IgD-negative memory B cell (primary cell): ENCODE measurements at regions not wholly inside any gene's neighbourhood (a gene's known extent, or its start where the extent isn't known, plus 50 kb on each side); places are given as distances from the start of the nearest gene placed in this dataset.

Experiments used
- H3K27ac Mint-ChIP-seq, 3 donors: one replicate each; pipeline ENCODE4 v1.8.0; 2020 to 2022; ENCODE audit warnings: mild to moderate bottlenecking in 3 of 3, mixed read lengths in 3 of 3, moderate library complexity in 1 of 3
- H3K27me3 Mint-ChIP-seq: one replicate; pipeline ENCODE4 v1.8.0; 2021; ENCODE audit warnings: mixed read lengths
- H3K36me3 Mint-ChIP-seq: one replicate; pipeline ENCODE4 v1.8.0; 2020; ENCODE audit warnings: mild to moderate bottlenecking, mixed read lengths
- H3K4me1 Mint-ChIP-seq, 3 donors: one replicate each; pipeline ENCODE4 v1.8.0; 2020 to 2022; ENCODE audit warnings: mixed read lengths in 3 of 3, mild to moderate bottlenecking in 1 of 3
- H3K4me3 Mint-ChIP-seq, 4 donors: one replicate each; pipeline ENCODE4 v1.8.0; 2020 to 2022; ENCODE audit warnings: mild to moderate bottlenecking in 4 of 4, mixed read lengths in 4 of 4, moderate library complexity in 3 of 4
- H3K9me3 Mint-ChIP-seq, 3 donors: one replicate each; pipeline ENCODE4 v1.8.0; 2020 to 2021; ENCODE audit warnings: mixed read lengths in 3 of 3, mild to moderate bottlenecking in 1 of 3

- Mint-ChIP-seq H3K27me3 (peaks cover 21% of the 10 kb centered on the region), H3K4me1 (peaks cover 0 to 5% (median 0%) of the 10 kb centered on the region in 3 donors)
Observed at GRCh38 chr17:79374087-79374689, 236.7 kb downstream of the RBFOX3 start.

GRCh38 chr17:79372470-79373238 lies 238.2 kb downstream of the RBFOX3 start:
- Mint-ChIP-seq H3K4me3 (no peak overlapping the region), H3K27ac (no peak overlapping the region), H3K9me3 (peaks cover 0 to 3% (median 0%) of the 10 kb centered on the region in 3 donors), H3K36me3 (no peaks in the 10 kb centered on the region), H3K4me1 (peaks cover 0 to 5% (median 0%) of the 10 kb centered on the region in 3 donors), H3K27me3 (peaks cover 22% of the 10 kb centered on the region)

More at GRCh38 chr17:79374087-79374689, 236.7 kb downstream of the RBFOX3 start:
- H3K27ac Mint-ChIP-seq, result no peak overlapping the region
- no peak overlapping the region for H3K4me3 Mint-ChIP-seq
- H3K36me3 Mint-ChIP-seq, result no peaks in the 10 kb centered on the region
- peaks cover 0 to 3% (median 0%) of the 10 kb centered on the region in 3 donors for H3K9me3 Mint-ChIP-seq

- H3K27me3 Mint-ChIP-seq, result peaks cover 20% of the 10 kb centered on the region
- no peak overlapping the region for H3K27ac Mint-ChIP-seq
- no peak overlapping the region for H3K4me3 Mint-ChIP-seq
- peaks cover 0 to 3% (median 0%) of the 10 kb centered on the region in 3 donors for H3K9me3 Mint-ChIP-seq
- peaks cover 0 to 5% (median 2%) of the 10 kb centered on the region in 3 donors for H3K4me1 Mint-ChIP-seq
- no peaks in the 10 kb centered on the region for H3K36me3 Mint-ChIP-seq
Observed at GRCh38 chr17:79371984-79372383, 238.9 kb downstream of the RBFOX3 start.

GRCh38 chr17:79370594-79370993 lies 240.3 kb downstream of the RBFOX3 start:
- peaks cover 12% of the 10 kb centered on the region for H3K27me3 Mint-ChIP-seq
- H3K36me3 Mint-ChIP-seq, result peaks cover 1% of the 10 kb centered on the region
- H3K4me1 Mint-ChIP-seq, result peaks cover 0 to 5% (median 2%) of the 10 kb centered on the region in 3 donors
- peak overlapping the region in 1 of 3 donors; percentile 18 for H3K27ac Mint-ChIP-seq
- peaks cover 0 to 3% (median 0%) of the 10 kb centered on the region in 3 donors for H3K9me3 Mint-ChIP-seq
- no peak overlapping the region for H3K4me3 Mint-ChIP-seq

- Mint-ChIP-seq H3K9me3 (peaks cover 0 to 3% (median 0%) of the 10 kb centered on the region in 3 donors), H3K27me3 (peaks cover 11% of the 10 kb centered on the region), H3K36me3 (peaks cover 1% of the 10 kb centered on the region)
Observed at GRCh38 chr17:79370126-79370525, 240.7 kb downstream of the RBFOX3 start.

GRCh38 chr17:79369532-79369931 lies 241.3 kb downstream of the RBFOX3 start:
- Mint-ChIP-seq H3K27ac (no peak overlapping the region), H3K9me3 (peaks cover 0 to 3% (median 0%) of the 10 kb centered on the region in 3 donors), H3K27me3 (peaks cover 7% of the 10 kb centered on the region), H3K4me1 (peaks cover 0 to 5% (median 2%) of the 10 kb centered on the region in 3 donors), H3K36me3 (peaks cover 1% of the 10 kb centered on the region), H3K4me3 (no peak overlapping the region)

More at GRCh38 chr17:79370126-79370525, 240.7 kb downstream of the RBFOX3 start:
- H3K4me1 Mint-ChIP-seq, result peaks cover 0 to 5% (median 2%) of the 10 kb centered on the region in 3 donors
- H3K27ac Mint-ChIP-seq, result peak overlapping the region in 1 of 3 donors; percentile 18
- no peak overlapping the region for H3K4me3 Mint-ChIP-seq

GRCh38 chr17:79369001-79369400 lies 241.8 kb downstream of the RBFOX3 start:
- no peak overlapping the region for H3K27ac Mint-ChIP-seq
- peaks cover 0 to 3% (median 0%) of the 10 kb centered on the region in 3 donors for H3K9me3 Mint-ChIP-seq
- H3K27me3 Mint-ChIP-seq, result peaks cover 7% of the 10 kb centered on the region
- H3K36me3 Mint-ChIP-seq, result peaks cover 1% of the 10 kb centered on the region
- peaks cover 0 to 5% (median 2%) of the 10 kb centered on the region in 3 donors for H3K4me1 Mint-ChIP-seq
- H3K4me3 Mint-ChIP-seq, result no peak overlapping the region

- peaks cover 7% of the 10 kb centered on the region for H3K27me3 Mint-ChIP-seq
- peaks cover 0 to 3% (median 0%) of the 10 kb centered on the region in 3 donors for H3K9me3 Mint-ChIP-seq
- H3K27ac Mint-ChIP-seq, result no peak overlapping the region
- no peak overlapping the region for H3K4me3 Mint-ChIP-seq
- H3K36me3 Mint-ChIP-seq, result peaks cover 1% of the 10 kb centered on the region
- H3K4me1 Mint-ChIP-seq, result peaks cover 0 to 5% (median 2%) of the 10 kb centered on the region in 3 donors
Observed at GRCh38 chr17:79368521-79368920, 242.3 kb downstream of the RBFOX3 start.

- Mint-ChIP-seq H3K9me3 (peaks cover 0 to 3% (median 0%) of the 10 kb centered on the region in 3 donors), H3K27me3 (peaks cover 9% of the 10 kb centered on the region), H3K4me1 (peaks cover 0 to 5% (median 2%) of the 10 kb centered on the region in 3 donors), H3K36me3 (peaks cover 1% of the 10 kb centered on the region), H3K4me3 (no peak overlapping the region), H3K27ac (no peak overlapping the region)
Observed at GRCh38 chr17:79366988-79367571, 243.8 kb downstream of the RBFOX3 start.

GRCh38 chr17:79365836-79366770 lies 244.7 kb downstream of the RBFOX3 start:
- peaks cover 0 to 3% (median 0%) of the 10 kb centered on the region in 3 donors for H3K9me3 Mint-ChIP-seq

GRCh38 chr17:79365351-79365750 lies 245.5 kb downstream of the RBFOX3 start:
- H3K9me3 Mint-ChIP-seq, result peaks cover 0 to 1% (median 0%) of the 10 kb centered on the region in 3 donors
- H3K4me3 Mint-ChIP-seq, result no peak overlapping the region
- peaks cover 14% of the 10 kb centered on the region for H3K27me3 Mint-ChIP-seq
- H3K36me3 Mint-ChIP-seq, result peaks cover 1% of the 10 kb centered on the region
- peaks cover 0 to 2% (median 1%) of the 10 kb centered on the region in 3 donors for H3K4me1 Mint-ChIP-seq
- no peak overlapping the region for H3K27ac Mint-ChIP-seq

More at GRCh38 chr17:79365836-79366770, 244.7 kb downstream of the RBFOX3 start:
- peaks cover 1% of the 10 kb centered on the region for H3K36me3 Mint-ChIP-seq
- H3K4me1 Mint-ChIP-seq, result peaks cover 0 to 5% (median 2%) of the 10 kb centered on the region in 3 donors
- no peak overlapping the region for H3K4me3 Mint-ChIP-seq
- peak overlapping the region in 1 of 3 donors; percentile 35 for H3K27ac Mint-ChIP-seq
- peaks cover 13% of the 10 kb centered on the region for H3K27me3 Mint-ChIP-seq

- no peak overlapping the region for H3K27ac Mint-ChIP-seq
- H3K4me3 Mint-ChIP-seq, result no peak overlapping the region
- peaks cover 1% of the 10 kb centered on the region for H3K36me3 Mint-ChIP-seq
- H3K9me3 Mint-ChIP-seq, result no peaks in the 10 kb centered on the region
- peaks cover 0 to 2% (median 0%) of the 10 kb centered on the region in 3 donors for H3K4me1 Mint-ChIP-seq
- peaks cover 18% of the 10 kb centered on the region for H3K27me3 Mint-ChIP-seq
Observed at GRCh38 chr17:79364315-79365094, 246.3 kb downstream of the RBFOX3 start.

- Mint-ChIP-seq H3K4me3 (no peak overlapping the region), H3K27me3 (peaks cover 23% of the 10 kb centered on the region), H3K9me3 (no peaks in the 10 kb centered on the region), H3K27ac (no peak overlapping the region), H3K4me1 (peaks cover 0 to 2% (median 0%) of the 10 kb centered on the region in 3 donors), H3K36me3 (peaks cover 1% of the 10 kb centered on the region)
Observed at GRCh38 chr17:79363552-79364275, 247.1 kb downstream of the RBFOX3 start.
